SKM-1 (cell line): ENCODE measurements at regions not wholly inside any gene's neighbourhood (a gene's known extent, or its start where the extent isn't known, plus 50 kb on each side); places are given as distances from the start of the nearest gene placed in this dataset.
"Not testable (repeated sequence)": the region's sequence is repeated elsewhere in the genome, so short reads cannot be mapped to it uniquely, and the experiment has no call there.

Experiments used
- DNase-seq: peaks from one replicate; lab custom pipeline; 2025; ENCODE audit not compliant: unreplicated experiment; lab: John Stamatoyannopoulos, UW

GRCh38 chr5:123708074-123708806 lies 196.3 kb downstream of the CSNK1G3 start:
- no peak for DNase-seq

GRCh38 chr5:123706531-123706930 lies 194.6 kb downstream of the CSNK1G3 start:
- DNase-seq: no peak

- no peak for DNase-seq
These were observed 193.8 kb downstream of the CSNK1G3 start for GRCh38 chr5:123705741-123706140.

- no peak for DNase-seq
These were observed 189.7 kb downstream of the CSNK1G3 start for GRCh38 chr5:123701511-123702200.

DNA sequence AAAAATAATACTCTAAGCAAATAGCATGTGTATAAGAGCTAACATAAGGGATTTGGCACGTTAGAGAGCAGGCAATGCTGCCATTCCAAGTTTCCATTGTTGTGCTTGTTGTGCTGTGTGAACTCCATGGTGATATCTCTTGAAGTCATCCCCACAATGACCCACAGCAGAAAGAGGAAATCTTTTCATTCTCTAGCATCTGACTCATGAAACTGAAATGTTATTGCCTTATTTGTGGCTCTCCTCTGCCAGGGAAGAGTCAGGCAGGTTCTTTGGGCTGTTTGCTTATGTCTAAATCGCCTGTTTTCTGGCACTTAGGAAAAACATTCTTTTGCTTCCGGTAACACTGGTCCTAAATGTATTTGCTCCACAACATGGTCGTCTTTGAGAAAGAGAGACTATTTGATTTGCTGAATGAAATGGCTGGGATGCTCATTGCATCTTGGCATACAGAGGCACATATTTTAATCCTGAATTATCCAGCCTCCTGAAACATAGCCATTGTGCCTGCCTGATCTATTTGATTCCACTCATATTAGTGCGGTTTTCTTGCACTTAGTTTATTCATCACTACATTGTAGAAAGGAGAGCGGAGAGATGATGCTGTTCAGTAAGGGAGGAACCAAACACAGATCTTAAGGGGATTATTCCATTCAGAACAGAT lies 188.8 kb downstream of the CSNK1G3 start:
- DNase-seq: no peak

- no peak for DNase-seq
These were observed 187.6 kb downstream of the CSNK1G3 start for GRCh38 chr5:123699571-123699970.

- not testable (repeated sequence) for DNase-seq
These were observed 187.0 kb downstream of the CSNK1G3 start for GRCh38 chr5:123698937-123699336.

DNA sequence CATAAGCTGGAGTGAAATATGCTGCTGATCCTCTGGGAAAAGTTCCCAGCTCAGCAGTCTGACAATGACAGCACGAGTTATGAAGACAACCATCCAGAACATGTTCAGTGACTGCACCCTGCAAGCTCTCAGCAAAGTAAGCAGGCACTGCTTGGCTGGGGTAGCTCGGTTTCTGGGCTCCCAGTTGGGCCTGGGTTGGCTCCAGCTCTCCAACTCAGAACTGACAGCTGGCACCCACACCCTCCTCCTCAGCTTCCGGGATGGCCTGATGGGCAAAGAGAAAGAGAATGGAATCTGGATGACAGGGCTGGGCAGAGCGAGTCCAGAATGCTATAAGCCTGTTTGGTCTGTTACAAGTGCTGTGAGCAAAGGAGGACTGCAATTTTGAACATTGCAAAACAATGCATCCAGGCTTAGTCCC lies 185.0 kb downstream of the CSNK1G3 start:
- no peak for DNase-seq

- DNase-seq: no peak
These were observed 178.8 kb downstream of the CSNK1G3 start for GRCh38 chr5:123690821-123691220.

DNA sequence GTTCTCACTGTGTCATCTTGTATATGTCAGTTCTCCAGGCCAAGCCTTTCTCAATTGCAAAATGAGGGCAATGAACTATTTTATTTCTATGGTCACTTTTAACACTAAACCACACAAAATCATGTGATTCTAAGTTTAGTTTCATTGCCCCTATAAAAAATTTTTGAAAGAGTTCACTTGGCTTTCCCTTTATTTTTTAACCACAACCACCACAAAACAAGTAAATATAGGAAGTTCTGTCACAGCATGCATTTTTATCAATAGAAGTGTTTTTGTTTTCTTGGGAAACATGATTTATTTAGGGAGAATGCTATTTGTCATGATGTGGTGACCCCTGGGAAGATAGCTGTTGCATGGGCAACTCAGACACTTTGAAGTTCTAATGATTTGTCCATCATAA lies 169.1 kb downstream of the CSNK1G3 start:
- no peak for DNase-seq

GRCh38 chr5:123673107-123673506 lies 161.1 kb downstream of the CSNK1G3 start:
- DNase-seq: no peak

- DNase-seq: no peak
These were observed 159.9 kb downstream of the CSNK1G3 start for GRCh38 chr5:123671711-123672456.

GRCh38 chr5:123671042-123671441 lies 159.1 kb downstream of the CSNK1G3 start:
- no peak for DNase-seq
